ENCODE measurements at regions not wholly inside any gene's neighbourhood (a gene's known extent, or its start where the extent isn't known, plus 50 kb on each side); places are given as distances from the start of the nearest gene placed in this dataset.
"Not testable (repeated sequence)": the region's sequence is repeated elsewhere in the genome, so short reads cannot be mapped to it uniquely, and the experiment has no call there.

DNA sequence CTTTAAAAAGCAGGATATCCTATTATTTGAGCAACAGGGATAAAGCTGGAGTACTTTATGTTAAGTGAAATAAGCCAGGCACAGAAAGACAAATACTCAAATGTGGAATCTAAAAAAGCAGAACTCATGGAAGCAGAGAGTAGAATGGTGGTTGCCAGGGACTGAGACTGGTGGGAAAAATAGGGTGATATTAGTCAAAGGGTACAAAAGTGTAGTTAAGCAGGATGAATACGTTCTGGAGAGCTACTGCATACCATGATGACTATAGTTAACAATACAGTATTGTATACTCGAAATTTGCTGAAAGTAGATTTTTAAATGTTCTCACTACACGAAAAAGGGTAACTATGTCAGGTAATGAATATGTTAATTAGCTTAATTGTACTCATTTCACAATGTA, 125.5 kb upstream of the VSTM2A start:
- Histone ChIP-seq H3K4me3 (no peak overlapping the region), H3K27me3 (peaks cover 3% of the 10 kb centered on the region; the same call in 1 of the 2 replicates), H3K36me3 (no peaks in the 10 kb centered on the region), H3K9me3 (replicated peaks) (no peaks in the 10 kb centered on the region), H3K27ac (no peak overlapping the region), H3K4me1 (no peaks in the 10 kb centered on the region)
- DNase-seq = no peak

DNA sequence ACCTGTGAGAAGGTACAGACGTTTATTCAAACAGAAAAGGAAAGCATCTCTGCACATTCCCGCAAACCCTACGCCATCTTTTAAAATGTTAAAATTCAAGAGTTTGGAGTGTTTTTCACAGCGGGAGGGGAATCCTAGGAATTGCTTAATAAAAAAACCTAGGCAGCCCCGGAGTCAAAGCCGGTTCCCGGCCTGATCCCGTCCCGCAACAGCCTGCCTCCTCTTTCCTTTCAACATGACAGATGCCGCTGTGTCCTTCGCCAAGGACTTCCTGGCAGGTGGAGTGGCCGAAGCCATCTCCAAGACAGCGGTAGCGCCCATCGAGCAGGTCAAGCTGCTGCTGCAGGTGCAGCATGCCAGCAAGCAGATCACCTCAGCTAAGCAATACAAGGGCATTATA, 123.0 kb upstream of the VSTM2A start:
- Histone ChIP-seq H3K4me1 (no peaks in the 10 kb centered on the region), H3K4me3 (no peak overlapping the region), H3K27ac (no peak overlapping the region), H3K9me3 (replicated peaks) (no peaks in the 10 kb centered on the region), H3K36me3 (no peaks in the 10 kb centered on the region; the same call in 1 of the 2 replicates), H3K27me3 (peaks cover 3% of the 10 kb centered on the region)
- DNase-seq = no peak

DNA sequence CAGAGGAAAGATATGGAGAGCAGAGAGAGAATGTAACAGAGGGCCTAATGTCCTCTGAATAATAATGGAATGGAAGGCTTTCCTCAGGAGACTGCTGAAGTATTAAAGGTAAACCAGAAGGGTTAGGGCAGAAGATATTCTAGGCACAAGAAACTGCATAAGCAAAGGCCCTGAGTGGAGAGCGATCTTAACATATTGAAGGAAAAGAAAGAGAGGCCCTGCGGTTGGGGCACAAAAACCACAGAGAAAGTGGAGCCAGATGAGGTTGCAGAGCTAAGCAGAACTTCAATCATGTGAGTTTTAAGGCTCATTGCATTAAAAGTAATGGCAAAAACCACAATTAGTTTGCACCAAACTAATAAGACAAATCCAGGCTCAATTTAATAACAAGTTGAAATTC, 115.8 kb upstream of the VSTM2A start:
- Histone ChIP-seq H3K36me3 (no peaks in the 10 kb centered on the region; the same call in 1 of the 2 replicates), H3K4me1 (no peaks in the 10 kb centered on the region), H3K27ac (no peak overlapping the region), H3K9me3 (replicated peaks) (no peaks in the 10 kb centered on the region), H3K4me3 (no peak overlapping the region), H3K27me3 (no peaks in the 10 kb centered on the region; the same call in none of the 2 replicates)
- no peak for DNase-seq

DNA sequence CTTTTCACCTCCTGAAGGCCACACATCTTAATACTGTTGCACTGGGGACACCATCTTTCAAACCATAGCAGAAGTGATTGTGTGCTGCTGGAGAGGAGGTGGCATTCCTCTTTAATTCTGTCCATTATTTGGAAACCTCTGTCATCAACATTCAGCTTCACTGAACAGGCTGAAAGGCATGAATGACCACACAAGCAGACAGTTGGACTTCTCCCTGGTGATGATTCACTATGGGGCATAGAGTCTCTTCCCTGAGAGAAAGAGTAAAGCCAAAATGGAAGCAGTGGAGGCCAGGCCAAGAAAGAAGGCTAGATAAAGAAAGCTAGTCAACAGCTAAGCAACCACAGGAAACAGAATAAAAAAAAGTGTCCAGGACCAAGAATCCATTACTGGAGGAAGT, 113.1 kb upstream of the VSTM2A start:
- H3K4me1 ChIP-seq = no peaks in the 10 kb centered on the region
- H3K36me3 ChIP-seq = no peaks in the 10 kb centered on the region; the same call in 1 of the 2 replicates
- no peak for DNase-seq
- H3K4me3 ChIP-seq = no peak overlapping the region
- H3K27ac ChIP-seq = no peak overlapping the region
- no peaks in the 10 kb centered on the region for H3K27me3 ChIP-seq
- no peaks in the 10 kb centered on the region for H3K9me3 ChIP-seq (replicated peaks)

DNA sequence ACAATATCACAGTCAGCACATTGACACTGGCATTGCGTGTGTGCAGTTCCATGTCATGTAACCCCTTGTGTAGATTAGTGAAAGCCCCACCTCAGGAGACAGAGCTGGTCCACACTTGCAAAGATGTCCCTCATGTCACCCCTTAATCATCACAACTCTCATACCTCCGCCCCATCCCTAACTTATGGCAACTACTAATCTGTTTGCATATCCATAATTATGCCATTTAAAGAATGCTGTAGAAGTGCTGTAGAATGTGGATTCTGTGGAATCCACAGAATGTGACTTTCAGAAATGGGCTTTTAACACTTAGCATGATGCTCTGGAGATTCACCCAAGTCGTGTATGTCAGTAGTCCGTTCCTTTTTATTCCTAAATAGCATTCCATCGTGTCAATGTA, 102.8 kb upstream of the VSTM2A start:
- no peaks in the 10 kb centered on the region for H3K9me3 ChIP-seq (replicated peaks)
- H3K27me3 ChIP-seq = peaks cover 3% of the 10 kb centered on the region; the same call in 1 of the 2 replicates
- H3K4me1 ChIP-seq = no peaks in the 10 kb centered on the region
- H3K36me3 ChIP-seq = no peaks in the 10 kb centered on the region
- DNase-seq = no peak
- no peak overlapping the region for H3K4me3 ChIP-seq
- no peak overlapping the region for H3K27ac ChIP-seq

DNA sequence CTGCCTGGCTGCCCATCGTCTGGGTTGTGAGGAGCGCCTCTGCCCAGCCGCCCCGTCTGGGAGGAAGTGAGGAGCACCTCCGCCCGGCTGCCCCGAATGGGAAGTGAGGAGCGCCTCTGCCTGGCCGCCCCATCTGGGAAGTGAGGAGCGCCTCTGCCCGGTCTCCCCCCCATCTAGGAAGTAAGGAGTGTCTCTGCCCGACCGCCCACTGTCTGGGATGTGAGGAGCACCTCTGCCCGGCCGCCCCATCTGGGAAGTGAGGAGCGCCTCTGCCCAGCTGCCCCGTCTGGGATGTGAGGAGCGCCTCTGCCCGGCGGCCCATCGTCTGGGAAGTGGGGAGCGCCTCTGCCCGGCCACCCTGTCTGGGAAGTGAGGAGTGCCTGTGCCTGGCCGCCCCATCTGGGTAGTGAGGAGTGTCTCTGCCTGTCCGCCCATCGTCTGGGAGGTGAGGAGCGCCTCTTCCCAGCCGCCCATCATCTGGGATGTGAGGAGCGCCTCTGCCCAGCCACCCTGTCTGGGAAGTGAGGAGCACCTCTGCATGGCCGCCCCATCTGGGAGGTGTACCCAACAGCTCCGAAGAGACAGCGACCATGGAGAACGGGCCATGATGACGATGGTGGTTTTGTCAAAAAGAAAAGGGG, 98.0 kb upstream of the VSTM2A start:
- not testable (repeated sequence) for H3K36me3 ChIP-seq; H3K4me3 ChIP-seq; H3K27me3 ChIP-seq; H3K9me3 ChIP-seq (replicated peaks); DNase-seq; H3K4me1 ChIP-seq; H3K27ac ChIP-seq

DNA sequence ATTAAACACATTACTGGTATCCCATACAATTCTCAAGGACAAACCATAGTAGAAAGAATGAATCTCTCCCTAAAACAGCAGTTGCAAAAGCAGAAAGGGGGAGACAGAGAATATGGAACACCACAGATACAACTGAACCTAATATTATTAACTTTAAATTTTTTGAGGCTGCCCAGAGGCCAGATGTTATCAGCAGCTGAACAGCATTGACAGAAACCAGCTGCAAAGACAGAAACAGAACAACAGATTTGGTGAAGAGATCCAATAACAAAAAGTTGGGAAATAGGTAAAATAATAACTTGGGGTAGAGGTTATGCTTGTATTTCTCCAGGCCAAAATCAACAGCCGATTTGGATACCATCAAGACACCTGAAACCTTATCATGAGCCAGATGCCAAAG, 89.0 kb upstream of the VSTM2A start:
- H3K27ac ChIP-seq; DNase-seq; H3K4me1 ChIP-seq; H3K27me3 ChIP-seq; H3K9me3 ChIP-seq (replicated peaks); H3K4me3 ChIP-seq; H3K36me3 ChIP-seq: not testable (repeated sequence)

DNA sequence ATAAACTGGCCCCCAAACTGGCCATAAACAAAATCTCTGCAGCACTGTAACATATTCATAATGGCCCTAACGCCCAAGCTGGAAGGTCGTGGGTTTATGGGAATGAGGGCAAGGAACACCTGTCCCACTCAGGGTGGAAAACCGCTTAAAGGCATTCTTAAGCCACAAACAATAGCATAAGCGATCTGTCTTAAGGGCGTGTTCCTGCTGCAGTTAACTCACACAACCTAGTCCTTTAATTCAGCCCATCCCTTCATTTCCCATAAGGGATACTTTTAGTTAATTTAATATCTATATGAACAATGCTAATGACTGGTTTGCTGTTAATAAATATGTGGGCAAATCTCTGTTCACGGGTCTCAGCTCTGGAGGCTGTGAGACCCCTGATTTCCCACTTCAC, 87.5 kb upstream of the VSTM2A start:
- H3K27me3 ChIP-seq; H3K27ac ChIP-seq; H3K4me1 ChIP-seq; H3K36me3 ChIP-seq; H3K9me3 ChIP-seq (replicated peaks); H3K4me3 ChIP-seq: not testable (repeated sequence)
- peak in 1 of 2 experiments; percentile 27 for DNase-seq

DNA sequence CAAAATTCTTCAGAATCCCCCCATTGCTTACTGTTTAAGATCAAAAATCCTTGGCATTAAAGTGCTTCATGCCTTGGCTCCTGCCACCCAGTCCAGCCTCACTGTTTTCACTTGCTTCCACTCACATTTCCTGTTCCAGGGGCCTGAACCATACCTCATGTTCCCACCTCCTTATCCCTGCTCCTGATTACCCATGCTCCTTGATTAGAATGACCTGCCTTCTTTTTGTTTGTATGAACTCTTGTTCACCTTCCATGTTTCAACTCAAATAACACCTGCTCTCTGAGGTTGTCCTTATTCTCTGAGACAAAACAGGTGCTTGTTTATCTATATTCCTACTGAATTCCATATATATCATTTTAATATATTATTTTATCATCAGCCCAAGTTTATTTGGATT, 77.1 kb upstream of the VSTM2A start:
- H3K27me3 ChIP-seq = peaks cover 6% of the 10 kb centered on the region; the same call in 1 of the 2 replicates
- H3K36me3 ChIP-seq = no peaks in the 10 kb centered on the region
- no peaks in the 10 kb centered on the region for H3K4me1 ChIP-seq
- H3K4me3 ChIP-seq = no peak overlapping the region
- DNase-seq = no peak
- H3K27ac ChIP-seq = no peak overlapping the region
- H3K9me3 ChIP-seq (replicated peaks) = no peaks in the 10 kb centered on the region

DNA sequence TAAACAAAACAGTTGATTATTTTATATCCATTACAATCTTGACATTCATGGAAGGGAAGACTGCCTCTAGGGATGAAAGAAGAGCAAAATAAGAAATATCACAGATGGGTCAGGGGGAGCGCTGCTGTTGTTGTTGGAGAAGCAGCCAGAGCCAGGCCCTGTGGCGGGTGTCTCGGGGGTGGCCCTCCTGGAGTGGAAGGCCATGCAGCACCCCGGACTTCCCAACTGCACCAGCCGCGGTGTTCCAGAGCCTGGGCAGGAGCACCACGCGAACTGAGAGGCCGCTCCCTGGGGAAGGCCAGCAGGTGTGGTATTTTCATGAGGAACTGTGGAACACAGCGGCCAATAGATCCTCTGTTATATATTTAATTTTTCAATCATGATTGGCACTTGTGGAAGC, 72.4 kb upstream of the VSTM2A start:
- no peaks in the 10 kb centered on the region for H3K4me1 ChIP-seq
- no peaks in the 10 kb centered on the region for H3K9me3 ChIP-seq (replicated peaks)
- no peaks in the 10 kb centered on the region for H3K36me3 ChIP-seq
- H3K4me3 ChIP-seq = no peak overlapping the region
- DNase-seq = no peak
- peaks cover 7% of the 10 kb centered on the region for H3K27me3 ChIP-seq
- H3K27ac ChIP-seq = no peak overlapping the region

DNA sequence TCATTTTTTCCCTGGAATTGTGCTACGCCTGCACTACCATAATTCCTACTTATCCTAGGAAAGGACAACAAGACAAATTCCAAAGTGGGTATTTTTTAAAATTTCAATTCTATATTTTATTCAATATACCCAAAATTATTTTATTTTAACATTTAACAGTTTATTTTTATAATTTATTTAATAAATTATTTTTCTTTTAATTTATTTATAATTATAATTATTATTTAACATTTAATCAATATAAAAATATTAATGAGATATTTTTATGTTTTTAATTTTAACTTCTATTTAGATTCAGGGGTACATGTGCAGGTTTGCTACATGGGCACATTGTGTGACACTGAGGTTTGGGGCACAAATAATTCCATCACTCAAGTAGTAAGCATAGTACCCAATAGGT, 65.6 kb upstream of the VSTM2A start:
- Histone ChIP-seq H3K36me3 (no peaks in the 10 kb centered on the region), H3K4me1 (no peaks in the 10 kb centered on the region), H3K27ac (no peak overlapping the region), H3K27me3 (peaks cover 10% of the 10 kb centered on the region), H3K9me3 (replicated peaks) (0 out of 2 replicates have a peak, but pooled peaks cover 3% of the 10 kb centered on the region), H3K4me3 (no peak overlapping the region)
- DNase-seq = no peak

DNA sequence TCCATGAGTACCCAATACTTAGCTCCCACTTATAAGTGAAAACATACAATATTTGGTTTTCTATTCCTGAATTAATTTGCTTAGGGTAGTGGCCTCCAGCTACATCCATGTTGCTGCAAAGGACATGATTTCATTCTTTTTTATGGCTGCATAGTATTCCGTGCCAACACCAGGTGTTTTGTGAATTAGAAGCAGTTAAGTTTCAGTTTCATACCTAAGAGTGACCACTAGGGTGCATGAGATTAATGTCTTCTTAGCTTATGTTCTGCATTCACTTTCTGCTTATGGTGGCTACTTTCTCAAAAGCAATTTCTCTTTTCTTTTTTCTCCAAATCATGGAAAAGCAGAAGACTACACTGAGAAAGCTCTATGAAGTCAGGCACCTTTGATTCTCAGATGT, 65.1 kb upstream of the VSTM2A start:
- Histone ChIP-seq H3K4me1 (no peaks in the 10 kb centered on the region), H3K27me3 (peaks cover 10% of the 10 kb centered on the region), H3K36me3 (no peaks in the 10 kb centered on the region), H3K27ac (no peak overlapping the region), H3K9me3 (replicated peaks) (0 out of 2 replicates have a peak, but pooled peaks cover 3% of the 10 kb centered on the region), H3K4me3 (no peak overlapping the region)
- no peak for DNase-seq

DNA sequence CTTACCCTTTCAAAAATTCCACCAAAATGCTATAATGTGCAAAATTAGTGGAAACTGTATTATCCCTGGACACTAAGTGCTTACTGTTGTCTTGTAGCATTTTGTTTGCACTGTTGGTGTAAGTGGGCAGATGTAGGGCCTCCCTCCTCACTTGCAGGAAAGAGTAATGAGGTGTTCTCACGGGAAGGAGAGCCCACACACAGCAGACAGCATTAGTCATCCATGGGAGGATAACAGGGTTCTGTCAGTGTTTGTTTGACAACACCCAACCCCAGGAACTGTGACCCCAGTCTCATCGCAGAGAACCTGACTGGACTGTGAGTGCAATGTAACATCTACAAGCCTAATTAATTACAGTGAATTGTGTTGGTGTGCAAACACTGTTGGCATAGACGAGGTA, 58.7 kb upstream of the VSTM2A start:
- Histone ChIP-seq H3K4me3 (no peak overlapping the region), H3K27ac (no peak overlapping the region), H3K36me3 (no peaks in the 10 kb centered on the region), H3K27me3 (peaks cover under 1% of the 10 kb centered on the region), H3K4me1 (no peaks in the 10 kb centered on the region), H3K9me3 (replicated peaks) (0 out of 2 replicates have a peak, but pooled peaks cover 3% of the 10 kb centered on the region)
- no peak for DNase-seq

DNA sequence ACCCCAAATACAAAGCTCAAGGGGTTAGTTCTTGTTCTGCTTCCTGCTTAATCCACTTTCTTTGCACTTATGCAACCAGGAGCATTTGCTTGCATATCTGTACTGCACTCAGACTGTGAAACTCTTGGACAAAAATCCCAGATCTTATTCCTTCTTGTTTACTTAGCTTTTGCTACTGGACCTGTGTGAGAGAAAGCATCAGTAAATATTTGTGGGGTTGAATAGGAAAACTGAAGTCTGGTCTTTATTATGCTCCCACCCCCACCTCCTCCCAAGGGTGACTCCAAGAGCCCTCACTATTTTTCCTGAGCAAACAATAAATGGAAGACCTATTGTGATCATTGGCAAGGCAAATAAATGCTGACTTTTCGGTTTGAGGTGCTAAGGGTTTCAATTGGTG, 57.1 kb upstream of the VSTM2A start:
- Histone ChIP-seq H3K4me1 (no peaks in the 10 kb centered on the region), H3K27me3 (no peaks in the 10 kb centered on the region; the same call in 1 of the 2 replicates)
- no peak for DNase-seq

More for the DNA sequence above, 57.1 kb upstream of the VSTM2A start:
- Histone ChIP-seq H3K4me3 (no peak overlapping the region), H3K36me3 (no peaks in the 10 kb centered on the region), H3K9me3 (replicated peaks) (no peaks in the 10 kb centered on the region), H3K27ac (no peak overlapping the region)
